Colonic mucosa (tissue), 4 donors: ENCODE measurements at regions not wholly inside any gene's neighbourhood (a gene's known extent, or its start where the extent isn't known, plus 50 kb on each side); places are given as distances from the start of the nearest gene placed in this dataset.
"Not testable (repeated sequence)": the region's sequence is repeated elsewhere in the genome, so short reads cannot be mapped to it uniquely, and the experiment has no call there.

ENCODE experiments used
- DNase-seq: peaks from one replicate; pipeline ENCODE4 v3.0.0-alpha.2; 2020
- H3K27ac ChIP-seq: fragments of 200-600 bp; one replicate; pipeline ENCODE4 v1.8.0; 2021
- H3K27me3 ChIP-seq: fragments of 200-600 bp; one replicate; pipeline ENCODE4 v1.8.0; 2021
- H3K36me3 ChIP-seq: fragments of 200-600 bp; one replicate; pipeline ENCODE4 v1.8.0; 2021
- H3K4me1 ChIP-seq: fragments of 200-600 bp; one replicate; pipeline ENCODE4 v1.8.0; 2021; ENCODE audit warnings: mild to moderate bottlenecking
- H3K4me3 ChIP-seq: fragments of 200-600 bp; one replicate; pipeline ENCODE4 v1.8.0; 2021
- H3K9ac ChIP-seq, 2 donors: one replicate each; pipeline ENCODE4 v1.7.0; 2013; ENCODE audit warnings: control low read depth in 2 of 2, low read depth in 2 of 2, low read length in 2 of 2
- H3K9me3 ChIP-seq: fragments of 200-600 bp; one replicate; pipeline ENCODE4 v1.8.0; 2021
- CTCF ChIP-seq: fragments of 200-600 bp; IDR thresholded peaks from one replicate; pipeline ENCODE4 v1.8.0; 2022; ENCODE audit warnings: antibody characterized with exemption, mild to moderate bottlenecking
- intact Hi-C: fragments of 100-400 bp; cut with DNase I; formaldehyde crosslinking; loops from one replicate; pipeline ENCODE4 v1.14.1; 2022
- donor health status: healthy.
- donor health status: DM: no; HTN: no; CAD: no.
- donor health status: DM: no; HTN: no; CAD: no.

GRCh38 chr1:80341021-80341420 is 1334.5 kb upstream of the ADGRL4 start:
- H3K9ac ChIP-seq, result no peak overlapping the region
- no peak for TF ChIP-seq CTCF
- H3K4me1 ChIP-seq, result no peaks in the 10 kb centered on the region
- no peak overlapping the region for H3K27ac ChIP-seq
- intact Hi-C loops, result no loop called here
- DNase-seq, result no peak
- no peaks in the 10 kb centered on the region for H3K27me3 ChIP-seq
- H3K36me3 ChIP-seq, result no peaks in the 10 kb centered on the region
- H3K4me3 ChIP-seq, result no peak overlapping the region
- H3K9me3 ChIP-seq, result no peaks in the 10 kb centered on the region

GRCh38 chr1:80318108-80318507 is 1311.6 kb upstream of the ADGRL4 start:
- Histone ChIP-seq H3K4me1 (no peaks in the 10 kb centered on the region), H3K27me3 (no peaks in the 10 kb centered on the region), H3K27ac (no peak overlapping the region), H3K4me3 (no peak overlapping the region), H3K36me3 (no peaks in the 10 kb centered on the region), H3K9ac (no peak overlapping the region), H3K9me3 (no peaks in the 10 kb centered on the region)
- TF ChIP-seq CTCF, result no peak
- intact Hi-C loops, result no loop called here
- DNase-seq, result no peak

- H3K9ac ChIP-seq, result no peak overlapping the region
- intact Hi-C loops, result no loop called here
- H3K4me1 ChIP-seq, result no peaks in the 10 kb centered on the region
- no peak overlapping the region for H3K4me3 ChIP-seq
- no peaks in the 10 kb centered on the region for H3K27me3 ChIP-seq
- no peak for DNase-seq
- TF ChIP-seq CTCF, result no peak
- no peaks in the 10 kb centered on the region for H3K9me3 ChIP-seq
- H3K27ac ChIP-seq, result no peak overlapping the region
- H3K36me3 ChIP-seq, result no peaks in the 10 kb centered on the region
Measured at GRCh38 chr1:80310703-80311245, 1304.2 kb upstream of the ADGRL4 start.

- DNase-seq, result no peak
- no peak for TF ChIP-seq CTCF
- Histone ChIP-seq H3K27me3 (no peaks in the 10 kb centered on the region), H3K27ac (no peak overlapping the region), H3K36me3 (no peaks in the 10 kb centered on the region), H3K9ac (no peak overlapping the region), H3K4me1 (no peaks in the 10 kb centered on the region), H3K9me3 (no peaks in the 10 kb centered on the region), H3K4me3 (no peak overlapping the region)
- intact Hi-C loops, result no loop called here
Measured at GRCh38 chr1:80305466-80305865, 1298.9 kb upstream of the ADGRL4 start.

- H3K4me1 ChIP-seq, result no peaks in the 10 kb centered on the region
- no peak overlapping the region for H3K4me3 ChIP-seq
- no peaks in the 10 kb centered on the region for H3K36me3 ChIP-seq
- no peak overlapping the region for H3K27ac ChIP-seq
- no peaks in the 10 kb centered on the region for H3K9me3 ChIP-seq
- intact Hi-C loops, result no loop called here
- no peak for DNase-seq
- no peak for TF ChIP-seq CTCF
- H3K9ac ChIP-seq, result no peak overlapping the region
- H3K27me3 ChIP-seq, result no peaks in the 10 kb centered on the region
Measured at GRCh38 chr1:80293818-80294217, 1287.3 kb upstream of the ADGRL4 start.

GRCh38 chr1:80288750-80289149 is 1282.2 kb upstream of the ADGRL4 start:
- DNase-seq, H3K36me3 ChIP-seq, intact Hi-C loops, H3K4me1 ChIP-seq, H3K27ac ChIP-seq, H3K9ac ChIP-seq, H3K9me3 ChIP-seq, H3K27me3 ChIP-seq, H3K4me3 ChIP-seq: not testable (repeated sequence)
